ENCODE measurements at regions not wholly inside any gene's neighbourhood (a gene's known extent, or its start where the extent isn't known, plus 50 kb on each side); places are given as distances from the start of the nearest gene placed in this dataset.

DNA sequence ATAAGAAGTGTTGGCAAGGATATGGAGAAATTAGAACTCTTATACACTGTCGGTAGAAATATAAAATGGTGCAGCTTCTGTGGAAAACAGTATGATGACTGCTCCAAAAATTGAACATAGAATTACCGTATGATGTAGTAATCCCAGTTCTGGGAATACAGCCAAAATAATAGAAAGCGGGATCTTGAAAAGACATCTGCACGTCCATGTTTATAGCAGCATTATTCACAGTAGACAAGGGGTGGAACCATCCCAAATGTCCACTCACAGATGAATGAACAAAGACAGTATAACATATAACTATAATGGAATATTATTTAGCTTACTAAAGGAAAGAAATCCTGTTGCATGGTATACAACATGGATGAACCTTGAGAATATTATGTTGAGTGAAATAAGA, 257.7 kb downstream of the TDRD15 start:
- Histone ChIP-seq H3K27ac (no peak overlapping the region), H3K4me3 (no peak overlapping the region), H3K9me3 (replicated peaks in 1 of 11) (peaks cover 5 to 38% (median 18%) of the 10 kb centered on the region in 11 experiments; a peak in 20 of 22 replicates), H3K9ac (no peak overlapping the region), H3K27me3 (peaks cover 12 to 88% (median 73%) of the 10 kb centered on the region in 11 experiments; a peak in 21 of 22 replicates), H4K20me1 (peaks cover 0 to 17% (median 0%) of the 10 kb centered on the region in 11 experiments; a peak in 5 of 22 replicates), H3K4me1 (peaks cover 0 to 20% (median 13%) of the 10 kb centered on the region in 10 experiments; a peak in 15 of 20 replicates), H3K4me2 (no peak overlapping the region), H3K36me3 (no peaks in the 10 kb centered on the region)
- no peak for TF ChIP-seq Cebpa-rat (IDR thresholded peaks at IDR 0.05)

DNA sequence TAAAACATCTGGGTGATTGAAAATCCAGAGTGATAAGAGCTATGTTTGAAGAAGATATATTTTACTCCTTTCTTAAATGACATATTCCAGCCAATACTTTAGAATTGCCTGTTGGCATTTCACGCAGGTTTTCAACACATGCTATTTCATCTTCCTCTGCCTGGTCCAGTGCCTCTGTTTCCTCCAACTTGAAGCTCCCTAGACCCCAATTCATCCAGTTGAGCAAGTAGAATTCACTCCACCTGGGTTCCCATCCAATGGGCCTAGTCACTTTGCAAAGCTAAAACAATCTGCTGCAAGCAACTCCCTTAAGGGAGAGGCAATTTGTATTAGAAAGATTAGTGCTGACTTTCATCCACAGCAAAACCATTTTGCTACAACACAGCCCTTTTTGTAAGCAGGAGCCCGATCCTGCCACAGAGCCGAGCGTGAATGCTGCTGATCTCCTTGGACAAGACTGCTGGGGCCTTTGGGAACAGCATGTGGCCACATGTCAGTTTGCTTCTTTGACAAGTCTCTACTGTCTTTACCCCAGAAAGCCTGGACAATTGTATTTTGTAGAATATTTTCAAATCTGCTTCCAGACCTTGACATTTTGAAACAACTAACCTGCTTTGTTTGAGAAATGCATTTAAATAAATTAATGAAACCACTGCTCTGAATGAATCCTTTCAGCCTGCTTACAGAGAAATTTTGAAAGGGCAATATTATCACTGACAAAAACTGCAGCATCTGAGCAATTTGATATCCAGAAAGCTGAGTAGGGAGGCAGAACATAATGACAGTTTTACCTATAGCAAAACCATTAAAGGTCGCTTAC, 259.1 kb downstream of the TDRD15 start:
- Histone ChIP-seq H4K20me1 (peaks cover 0 to 8% (median 0%) of the 10 kb centered on the region in 11 experiments; a peak in 5 of 22 replicates), H3K4me1 (peaks cover 0 to 20% (median 13%) of the 10 kb centered on the region in 10 experiments; a peak in 15 of 20 replicates), H3K27me3 (peaks cover 1 to 73% (median 58%) of the 10 kb centered on the region in 11 experiments; a peak in 21 of 22 replicates), H3K9ac (no peak overlapping the region), H3K9me3 (replicated peaks in 1 of 11) (peaks cover 5 to 36% (median 18%) of the 10 kb centered on the region in 11 experiments; a peak in 20 of 22 replicates), H3K4me2 (no peak overlapping the region), H3K36me3 (no peaks in the 10 kb centered on the region), H3K27ac (no peak overlapping the region), H3K4me3 (no peak overlapping the region)
- TF ChIP-seq Cebpa-rat (IDR thresholded peaks at IDR 0.05), result no peak

DNA sequence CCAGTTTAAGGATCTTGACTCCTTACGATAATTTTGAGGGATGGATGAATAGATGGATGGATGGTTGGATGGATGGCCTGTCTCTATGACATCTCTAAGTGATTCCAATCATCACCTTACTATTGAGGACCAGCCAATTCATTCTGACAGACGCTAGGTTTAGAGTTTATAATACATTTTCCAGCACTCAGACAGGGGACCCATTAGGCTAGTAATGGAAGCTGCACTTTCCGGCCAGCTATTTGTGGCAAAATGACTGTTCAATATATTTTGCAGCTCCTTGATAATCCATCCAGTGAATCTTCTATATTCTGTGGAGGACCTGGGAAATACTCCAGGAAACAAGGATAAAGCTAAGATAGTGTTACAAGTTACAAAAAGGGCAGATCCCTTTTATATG, 262.9 kb downstream of the TDRD15 start:
- Histone ChIP-seq H3K27me3 (peaks cover 0 to 43% (median 31%) of the 10 kb centered on the region in 11 experiments; a peak in 17 of 22 replicates), H3K4me1 (no peaks in the 10 kb centered on the region), H4K20me1 (no peaks in the 10 kb centered on the region), H3K36me3 (no peaks in the 10 kb centered on the region), H3K4me2 (no peak overlapping the region), H3K4me3 (no peak overlapping the region), H3K27ac (no peak overlapping the region), H3K9me3 (replicated peaks in 1 of 11) (peaks cover 0 to under 1% (median 0%) of the 10 kb centered on the region in 11 experiments; a peak in 1 of 22 replicates), H3K9ac (no peak overlapping the region)
- no peak for TF ChIP-seq Cebpa-rat (IDR thresholded peaks at IDR 0.05)

DNA sequence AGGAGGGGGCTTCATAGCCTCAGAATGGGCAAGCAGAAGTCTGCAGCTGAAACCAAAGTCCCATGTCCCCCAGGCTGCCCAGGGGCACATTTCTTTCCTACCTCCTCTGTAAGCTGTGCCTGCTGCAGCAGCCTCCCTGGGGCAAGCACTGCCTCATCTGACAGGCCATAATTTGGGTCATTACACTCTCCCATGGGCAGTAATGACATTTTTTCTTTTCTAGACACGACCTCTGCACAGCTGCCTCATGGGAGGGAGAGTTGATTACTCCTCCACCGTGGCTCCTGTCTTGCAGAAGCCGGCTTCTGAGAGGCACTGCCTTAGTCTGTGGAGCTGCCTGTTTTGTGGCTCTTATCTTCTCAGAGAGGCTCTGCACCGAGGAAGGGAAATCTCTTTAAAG, 268.9 kb downstream of the TDRD15 start:
- peaks cover 0 to 8% (median 0%) of the 10 kb centered on the region in 10 experiments; a peak in 3 of 20 replicates for H3K4me1 ChIP-seq
- no peak for TF ChIP-seq Cebpa-rat (IDR thresholded peaks at IDR 0.05)
- H3K27me3 ChIP-seq, result no peaks in the 10 kb centered on the region
- H3K4me3 ChIP-seq, result no peak overlapping the region
- H3K9ac ChIP-seq, result no peak overlapping the region
- H3K27ac ChIP-seq, result no peak overlapping the region
- H4K20me1 ChIP-seq, result no peaks in the 10 kb centered on the region
- H3K9me3 ChIP-seq (replicated peaks in 1 of 11), result no peaks in the 10 kb centered on the region
- H3K36me3 ChIP-seq, result no peaks in the 10 kb centered on the region
- H3K4me2 ChIP-seq, result no peak overlapping the region

DNA sequence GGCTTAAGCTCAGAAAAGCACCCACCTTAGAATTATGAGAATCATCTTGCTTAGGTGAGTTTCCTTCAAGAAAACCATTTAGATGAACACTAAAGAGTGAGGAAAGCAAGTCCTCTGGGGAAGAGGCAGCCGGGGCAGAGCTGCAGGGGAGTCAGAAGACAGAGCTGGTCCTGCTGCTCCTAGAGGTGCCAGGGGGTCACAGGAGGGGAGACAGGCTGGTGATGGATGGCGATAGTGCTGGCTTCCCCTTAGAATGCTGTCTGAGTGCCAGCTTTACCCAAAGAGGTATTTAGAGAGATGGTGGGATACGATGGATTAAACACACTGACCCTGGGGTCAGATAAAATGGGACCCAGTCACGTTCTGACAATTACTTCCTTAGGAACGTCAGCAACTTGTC, 269.4 kb downstream of the TDRD15 start:
- no peak for TF ChIP-seq Cebpa-rat (IDR thresholded peaks at IDR 0.05)
- H3K36me3 ChIP-seq, result no peaks in the 10 kb centered on the region
- no peaks in the 10 kb centered on the region for H3K27me3 ChIP-seq
- peak overlapping the region in 5 of 11 experiments; percentile 10 to 44 (median 19); a peak in 3 of 22 replicates for H3K4me2 ChIP-seq
- H3K9ac ChIP-seq, result no peak overlapping the region
- no peaks in the 10 kb centered on the region for H4K20me1 ChIP-seq
- no peaks in the 10 kb centered on the region for H3K9me3 ChIP-seq (replicated peaks in 1 of 11)
- H3K27ac ChIP-seq, result no peak overlapping the region
- H3K4me1 ChIP-seq, result peaks cover 0 to 8% (median 0%) of the 10 kb centered on the region in 10 experiments; a peak in 3 of 20 replicates
- no peak overlapping the region for H3K4me3 ChIP-seq

DNA sequence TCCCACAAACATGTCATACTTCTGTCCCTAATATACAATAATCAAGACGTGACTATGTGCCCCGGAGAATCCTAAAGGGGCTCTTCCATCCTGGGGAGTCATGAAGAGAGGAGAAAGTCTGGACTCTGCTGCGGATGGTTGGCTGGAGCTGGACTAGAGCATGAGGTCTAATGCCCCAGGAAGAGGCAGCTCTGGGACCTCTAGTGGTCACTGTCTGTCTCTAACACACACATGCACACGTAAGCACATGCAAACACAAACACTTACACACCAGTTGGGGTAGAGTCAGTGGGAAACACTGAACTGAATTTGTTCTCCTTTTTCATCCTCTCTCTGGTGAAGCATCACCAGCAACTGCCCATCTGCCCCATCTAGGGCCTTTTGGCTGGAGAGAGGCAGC, 271.6 kb downstream of the TDRD15 start:
- Histone ChIP-seq H3K9ac (no peak overlapping the region), H3K27ac (no peak overlapping the region), H3K27me3 (no peaks in the 10 kb centered on the region), H3K4me1 (peaks cover 0 to 8% (median 0%) of the 10 kb centered on the region in 10 experiments; a peak in 3 of 20 replicates), H3K36me3 (no peaks in the 10 kb centered on the region), H3K9me3 (replicated peaks in 1 of 11) (no peaks in the 10 kb centered on the region), H3K4me2 (no peak overlapping the region), H3K4me3 (no peak overlapping the region), H4K20me1 (no peaks in the 10 kb centered on the region)
- no peak for TF ChIP-seq Cebpa-rat (IDR thresholded peaks at IDR 0.05)

DNA sequence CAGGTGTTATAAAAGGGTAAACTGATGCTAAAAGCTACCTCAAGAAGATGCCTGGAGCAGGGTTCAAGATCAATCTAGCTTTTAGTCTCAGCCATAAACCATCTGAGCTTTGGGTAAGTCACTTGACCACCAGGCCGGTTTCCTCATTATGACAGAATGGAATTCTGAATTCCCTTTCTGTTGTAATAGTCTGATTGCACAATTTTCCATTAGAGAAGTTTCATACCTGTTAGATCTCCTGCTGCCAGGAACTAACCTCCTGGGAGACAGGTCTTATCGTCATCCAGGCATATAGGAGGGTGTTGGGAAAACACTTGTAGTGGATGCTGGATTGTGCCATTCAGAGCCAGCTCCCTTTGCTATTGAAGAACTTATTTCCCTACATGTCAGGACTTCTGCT, 272.5 kb downstream of the TDRD15 start:
- Histone ChIP-seq H3K36me3 (no peaks in the 10 kb centered on the region), H3K4me1 (peaks cover 0 to 8% (median 0%) of the 10 kb centered on the region in 10 experiments; a peak in 3 of 20 replicates), H3K9ac (no peak overlapping the region), H4K20me1 (no peaks in the 10 kb centered on the region), H3K27me3 (no peaks in the 10 kb centered on the region), H3K27ac (no peak overlapping the region), H3K9me3 (replicated peaks in 1 of 11) (no peaks in the 10 kb centered on the region), H3K4me2 (no peak overlapping the region), H3K4me3 (no peak overlapping the region)
- TF ChIP-seq Cebpa-rat (IDR thresholded peaks at IDR 0.05), result 0 out of 22 replicates have a peak, but pooled peaks of 1 of the 11 experiments have one; percentile 28

DNA sequence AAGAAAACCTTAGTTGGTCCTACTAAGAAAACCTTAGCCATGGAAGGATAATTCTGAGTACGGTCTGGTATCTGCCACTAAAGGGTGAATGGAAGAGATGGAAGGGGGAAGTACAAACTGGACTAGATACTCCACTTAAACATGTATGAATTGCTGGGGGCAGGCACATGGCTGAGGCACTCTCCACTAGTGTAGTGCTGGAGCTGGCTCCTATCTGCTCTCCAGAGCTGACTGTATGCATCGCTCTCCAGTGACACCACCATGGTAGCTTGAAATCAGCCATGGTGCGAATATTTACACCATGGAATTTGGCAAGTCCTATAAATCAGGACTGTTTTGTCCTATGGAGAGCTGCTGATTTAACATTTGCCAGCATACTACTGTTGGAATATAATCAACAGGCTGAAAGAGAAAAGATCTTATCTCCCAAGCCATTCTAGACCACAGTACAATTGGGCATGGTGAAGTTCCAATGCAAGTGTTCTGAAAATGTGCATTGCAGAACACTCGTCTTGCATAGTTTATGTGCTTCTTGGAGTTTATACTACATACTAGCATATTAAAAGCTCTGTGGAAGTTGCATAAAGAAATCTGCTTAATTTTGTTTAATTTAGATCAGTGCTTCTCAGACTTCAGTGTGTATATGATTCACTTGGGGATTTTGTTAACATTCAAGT, 277.4 kb downstream of the TDRD15 start:
- no peak overlapping the region for H3K27ac ChIP-seq
- H3K27me3 ChIP-seq, result no peaks in the 10 kb centered on the region
- no peak overlapping the region for H3K4me2 ChIP-seq
- H3K9ac ChIP-seq, result no peak overlapping the region
- no peaks in the 10 kb centered on the region for H3K4me1 ChIP-seq
- no peak overlapping the region for H3K4me3 ChIP-seq
- no peaks in the 10 kb centered on the region for H4K20me1 ChIP-seq
- TF ChIP-seq Cebpa-rat (IDR thresholded peaks at IDR 0.05), result no peak
- H3K36me3 ChIP-seq, result no peaks in the 10 kb centered on the region
- H3K9me3 ChIP-seq (replicated peaks in 1 of 11), result no peaks in the 10 kb centered on the region

DNA sequence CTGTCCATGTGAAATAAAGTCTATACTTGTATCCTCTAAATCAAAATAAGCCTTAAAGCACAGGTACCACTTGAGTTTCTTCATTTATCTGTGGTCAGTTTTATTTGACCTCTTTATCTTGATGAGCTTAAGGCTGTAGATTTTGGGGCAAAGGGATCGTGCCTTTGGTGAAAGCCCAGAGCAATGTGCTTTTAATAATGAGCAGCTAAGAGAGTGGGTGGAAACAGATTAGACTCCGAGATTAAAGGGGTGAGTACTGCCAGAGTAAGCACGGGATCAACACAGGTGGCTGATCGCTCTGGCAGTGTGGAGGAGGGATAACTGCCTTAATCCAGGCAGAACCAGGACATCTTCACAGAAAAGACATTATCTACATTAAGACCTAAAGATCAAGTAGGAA, 280.4 kb downstream of the TDRD15 start:
- no peak for TF ChIP-seq Cebpa-rat (IDR thresholded peaks at IDR 0.05)
- no peak overlapping the region for H3K4me2 ChIP-seq
- H3K4me1 ChIP-seq, result no peaks in the 10 kb centered on the region
- no peak overlapping the region for H3K27ac ChIP-seq
- H4K20me1 ChIP-seq, result no peaks in the 10 kb centered on the region
- H3K4me3 ChIP-seq, result no peak overlapping the region
- H3K36me3 ChIP-seq, result no peaks in the 10 kb centered on the region
- H3K27me3 ChIP-seq, result no peaks in the 10 kb centered on the region
- H3K9me3 ChIP-seq (replicated peaks in 1 of 11), result no peaks in the 10 kb centered on the region
- no peak overlapping the region for H3K9ac ChIP-seq
